H1 (cell line): ENCODE measurements at regions not wholly inside any gene's neighbourhood (a gene's known extent, or its start where the extent isn't known, plus 50 kb on each side); places are given as distances from the start of the nearest gene placed in this dataset.

Source experiments
- CTCF ChIA-PET: fragments of 300-600 bp; sonication (Branson Sonifier 250); formaldehyde crosslinking; loops from one replicate; lab custom pipeline; 2021; ENCODE audit not compliant: partially characterized antibody; lab: Charles Lee
- POLR2A ChIA-PET: fragments of 300-600 bp; sonication (Branson Sonifier 250); formaldehyde crosslinking; loops from one replicate; lab custom pipeline; 2021; ENCODE audit warnings: inconsistent platforms; ENCODE audit not compliant: partially characterized antibody; lab: Charles Lee
- DNase-seq, 2 experiments: peaks; one replicate each; pipeline versions ENCODE4 v3.0.0 to v3.0.0-alpha.2; 2010 to 2022; ENCODE audit warnings: low spot score in 2 of 2, low read depth in 1 of 2, mixed read lengths in 1 of 2
- FAIRE-seq: peaks from 2 replicates; lab custom pipeline; 2011; peaks lifted over from hg19 to GRCh38; lab: Jason Lieb, UNC
- H2AFZ ChIP-seq: 2 replicates; pipeline ENCODE4 v1.8.1; 2012; ENCODE audit warnings: low read length, inconsistent platforms
- H2AK5ac ChIP-seq: 2 replicates; pipeline ENCODE4 v1.6.1; 2013; ENCODE audit warnings: low read depth, low read length
- H2BK120ac ChIP-seq: replicated peaks from 2 replicates; pipeline ENCODE3; 2013; ENCODE audit warnings: low read depth, low read length, inconsistent platforms
- H2BK12ac ChIP-seq: 2 replicates; pipeline ENCODE4 v1.6.1; 2013; ENCODE audit warnings: low read depth, low read length
- H2BK15ac ChIP-seq: 2 replicates; pipeline ENCODE4 v1.6.1; 2013; ENCODE audit warnings: low read length
- H2BK20ac ChIP-seq: 2 replicates; pipeline ENCODE4 v1.6.1; 2013; ENCODE audit warnings: low read length
- H2BK5ac ChIP-seq: 2 replicates; pipeline ENCODE4 v1.6.1; 2013; ENCODE audit warnings: low read depth, low read length
- H3K14ac ChIP-seq: 2 replicates; pipeline ENCODE4 v1.6.1; 2013; ENCODE audit warnings: inconsistent platforms; ENCODE audit not compliant: insufficient read length
- H3K18ac ChIP-seq: 2 replicates; pipeline ENCODE4 v1.6.1; 2013; ENCODE audit warnings: low read length; ENCODE audit errors: extremely low read depth
- H3K23ac ChIP-seq: 2 replicates; pipeline ENCODE4 v1.6.1; 2013; ENCODE audit warnings: inconsistent platforms; ENCODE audit not compliant: insufficient read length
- H3K23me2 ChIP-seq: 2 replicates; pipeline ENCODE4 v1.6.1; 2013; ENCODE audit warnings: low read depth, low read length
- H3K27ac ChIP-seq: 2 replicates; pipeline ENCODE4 v1.6.1; 2011; ENCODE audit warnings: low read depth, low read length, inconsistent platforms
- H3K27me3 ChIP-seq, 4 experiments: replicated peaks in 1 of 4; 1 replicate in 1 of 4; 2 replicates in 3 of 4; pipeline versions ENCODE4 v1.6.1 to v1.8.1; 2011 to 2013; ENCODE audit warnings: low read length in 3 of 4, mild to moderate bottlenecking in 3 of 4, inconsistent platforms in 2 of 4, mixed read lengths in 2 of 4, moderate library complexity in 1 of 4; ENCODE audit not compliant: control insufficient read depth in 3 of 4, insufficient read depth in 3 of 4; ENCODE audit errors: extremely low read depth in 1 of 4
- H3K36me3 ChIP-seq, 4 experiments: 2 replicates each; pipeline versions ENCODE4 v1.6.1 to v1.8.1; 2011 to 2013; ENCODE audit warnings: mild to moderate bottlenecking in 4 of 4, low read length in 3 of 4, moderate library complexity in 2 of 4, control low read depth in 1 of 4, inconsistent platforms in 1 of 4; ENCODE audit not compliant: insufficient read depth in 4 of 4, control insufficient read depth in 2 of 4
- H3K4ac ChIP-seq: replicated peaks from 2 replicates; pipeline ENCODE3; 2013; ENCODE audit warnings: low read length, low read depth, mixed read lengths, inconsistent platforms; ENCODE audit not compliant: insufficient read length
- H3K4me1 ChIP-seq, 4 experiments: replicated peaks in 1 of 4; 1 replicate in 1 of 4; 2 replicates in 3 of 4; pipeline versions ENCODE4 v1.6.1 to v1.8.1; 2011 to 2013; ENCODE audit warnings: low read length in 3 of 4, inconsistent platforms in 2 of 4, mixed read lengths in 1 of 4; ENCODE audit not compliant: insufficient read depth in 4 of 4, control insufficient read depth in 3 of 4
- H3K4me2 ChIP-seq, 2 experiments: 2 replicates each; pipeline versions ENCODE4 v1.6.1 to v1.8.1; 2011 to 2013; ENCODE audit warnings: low read depth in 2 of 2, low read length in 2 of 2, control low read depth in 1 of 2, inconsistent platforms in 1 of 2, mild to moderate bottlenecking in 1 of 2; ENCODE audit not compliant: insufficient read depth in 1 of 2
- H3K4me3 ChIP-seq, 4 experiments: fragments of 200-600, 300-600 bp in 1 of 4; sonication (generic), shearing (Covaris generic), sonication (Bioruptor Twin) in 1 of 4; 2 replicates each; pipeline versions ENCODE4 v1.5.1 to v1.8.1; 2011 to 2016; ENCODE audit warnings: low read length in 4 of 4, low read depth in 3 of 4, control low read depth in 2 of 4, inconsistent platforms in 2 of 4, mild to moderate bottlenecking in 2 of 4, mixed read lengths in 1 of 4, moderate library complexity in 1 of 4; ENCODE audit not compliant: insufficient read depth in 2 of 4; ENCODE audit errors: extremely low read depth in 1 of 4
- H3K56ac ChIP-seq: replicated peaks from 2 replicates; pipeline ENCODE3; 2013; ENCODE audit warnings: low read depth, mild to moderate bottlenecking, mixed read lengths, low read length, inconsistent platforms; ENCODE audit not compliant: insufficient read length
- H3K79me1 ChIP-seq: 2 replicates; pipeline ENCODE4 v1.6.1; 2013; ENCODE audit warnings: low read depth, low read length, control low read depth
- H3K79me2 ChIP-seq, 2 experiments: 2 replicates each; pipeline versions ENCODE4 v1.6.1 to v1.8.1; 2012 to 2013; ENCODE audit warnings: low read length in 2 of 2, mild to moderate bottlenecking in 2 of 2, inconsistent platforms in 1 of 2; ENCODE audit not compliant: insufficient read depth in 2 of 2, control insufficient read depth in 1 of 2
- H3K9ac ChIP-seq, 4 experiments: replicated peaks in 1 of 4; 1 replicate in 1 of 4; 2 replicates in 3 of 4; pipeline versions ENCODE4 v1.6.1 to v1.8.1; 2011 to 2013; ENCODE audit warnings: low read depth in 3 of 4, low read length in 3 of 4, control low read depth in 2 of 4, mild to moderate bottlenecking in 2 of 4, moderate library complexity in 2 of 4, inconsistent platforms in 1 of 4; ENCODE audit errors: extremely low read depth in 1 of 4
- H3K9me3 ChIP-seq, 2 experiments: 2 replicates each; pipeline versions ENCODE4 v1.6.1 to v1.8.1; 2012 to 2013; ENCODE audit warnings: mild to moderate bottlenecking in 2 of 2, moderate library complexity in 2 of 2, control low read depth in 1 of 2, inconsistent platforms in 1 of 2, low read depth in 1 of 2, low read length in 1 of 2, mixed read lengths in 1 of 2; ENCODE audit not compliant: insufficient read depth in 2 of 2
- H4K20me1 ChIP-seq, 2 experiments: replicated peaks in 1 of 2; 2 replicates each; pipeline versions ENCODE3 to v1.8.1; 2011 to 2013; ENCODE audit warnings: inconsistent platforms in 2 of 2, low read length in 2 of 2, mild to moderate bottlenecking in 1 of 2; ENCODE audit not compliant: insufficient read depth in 2 of 2, control insufficient read depth in 1 of 2
- H4K5ac ChIP-seq: 2 replicates; pipeline ENCODE4 v1.6.1; 2013; ENCODE audit warnings: low read length, low read depth, mixed read lengths, inconsistent platforms; ENCODE audit not compliant: insufficient read length
- H4K8ac ChIP-seq: 2 replicates; pipeline ENCODE4 v1.8.0; 2013; ENCODE audit warnings: mild to moderate bottlenecking, moderate library complexity, low read length, inconsistent platforms; ENCODE audit not compliant: insufficient read depth; ENCODE audit errors: extremely low read depth
- H4K91ac ChIP-seq: replicated peaks from 2 replicates; pipeline ENCODE3; 2013; ENCODE audit warnings: low read length, mixed read lengths, inconsistent platforms; ENCODE audit not compliant: insufficient read length
- ASH2L ChIP-seq: fragments of 200-600, 300-600 bp; sonication (generic); IDR thresholded peaks from one replicate; pipeline ENCODE4 v1.7.1; 2017; ENCODE audit warnings: low read length
- BRCA1 ChIP-seq: IDR thresholded peaks from 2 replicates; pipeline ENCODE4 v1.6.1; 2012; ENCODE audit warnings: low read depth, low read length, improper control_type of control experiment
- CBX5 ChIP-seq: fragments of 300-800, 300-1000 bp; sonication (generic); IDR thresholded peaks from 2 replicates; pipeline ENCODE4 v1.7.1; 2016; ENCODE audit warnings: antibody characterized with exemption, low read length, low read depth
- E2F6 ChIP-seq: IDR thresholded peaks from 2 replicates; pipeline ENCODE4 v1.6.1; 2012; ENCODE audit warnings: inconsistent platforms
- HDAC6 ChIP-seq: IDR thresholded peaks from one replicate; pipeline ENCODE4 v1.7.1; 2012; ENCODE audit warnings: low read depth, mild to moderate bottlenecking, inconsistent platforms, low read length, moderate library complexity
- KDM1A ChIP-seq: fragments of 200-600, 300-600 bp; sonication (generic); IDR thresholded peaks from 2 replicates; pipeline ENCODE4 v1.7.1; 2016; ENCODE audit warnings: mild to moderate bottlenecking, low read length, borderline replicate concordance
- NANOG ChIP-seq: IDR thresholded peaks from 2 replicates; pipeline ENCODE4 v1.6.1; 2011; ENCODE audit warnings: low read length, low read depth, mild to moderate bottlenecking, inconsistent platforms; ENCODE audit not compliant: insufficient read depth, poor library complexity, severe bottlenecking
- NRF1 ChIP-seq: IDR thresholded peaks from 2 replicates; pipeline ENCODE4 v1.6.1; 2011; ENCODE audit warnings: mild to moderate bottlenecking, low read depth, low read length, improper control_type of control experiment
- SIN3A ChIP-seq, 2 experiments: IDR thresholded peaks in 1 of 2; conservative IDR thresholded peaks in 1 of 2; 2 replicates each; pipeline ENCODE4 v1.6.1; 2011 to 2012; ENCODE audit warnings: low read length in 2 of 2, improper control_type of control experiment in 1 of 2, low read depth in 1 of 2, mild to moderate bottlenecking in 1 of 2
- TAF1 ChIP-seq: IDR thresholded peaks from 2 replicates; pipeline ENCODE4 v1.6.1; 2011; ENCODE audit warnings: mild to moderate bottlenecking, low read depth, low read length
- USF2 ChIP-seq: IDR thresholded peaks from 2 replicates; pipeline ENCODE4 v1.6.1; 2011; ENCODE audit warnings: low read length, improper control_type of control experiment
- WGBS, 2 experiments: shearing (Covaris generic) in 1 of 2; methylation state at CpG; one replicate each; pipeline versions ENCODE4 v1.1.6 to v1.1.7; 2013 to 2015; ENCODE audit warnings: low lambda C conversion rate in 2 of 2, mixed read lengths in 2 of 2, inconsistent platforms in 1 of 2, low coverage in 1 of 2, missing lambda C conversion rate in 1 of 2; ENCODE audit not compliant: insufficient replicate concordance in 2 of 2, insufficient coverage in 1 of 2, insufficient read length in 1 of 2; ENCODE audit errors: extremely low coverage in 1 of 2, missing lambda C conversion rate in 1 of 2; 5-methylcytosine and 5-hydroxymethylcytosine counted together

DNA sequence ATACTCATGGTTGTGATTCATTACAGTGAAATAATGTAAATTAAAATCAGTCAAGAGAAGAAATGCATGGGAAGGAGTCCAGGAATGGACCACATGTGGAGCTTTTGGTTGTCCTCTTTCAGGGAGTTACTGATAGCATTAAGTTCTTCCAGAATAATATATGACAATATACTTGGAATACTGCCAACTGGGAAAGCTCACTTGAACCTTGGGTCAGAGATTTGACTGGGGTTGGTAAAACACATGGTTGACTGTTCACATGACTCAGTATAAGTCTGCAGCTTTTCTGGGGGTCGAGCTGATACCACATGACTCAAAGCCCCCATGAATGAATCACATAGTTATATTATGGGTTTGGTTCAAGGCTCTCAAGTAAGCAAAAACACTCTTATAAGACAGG is 1109.0 kb upstream of the CHAC2 start:
- H4K20me1 ChIP-seq, result peaks cover 0 to 1% of the 10 kb centered on the region in 2 experiments
- no peak overlapping the region for H2BK20ac ChIP-seq
- WGBS, 2 experiments, result 44% methylated on average over 1 of the region's 1 CpG; no CpG with 5 or more reads in 1 of the 2 experiments
- H3K4ac ChIP-seq, result no peak overlapping the region
- H3K27me3 ChIP-seq, result no peaks in the 10 kb centered on the region
- no peaks in the 10 kb centered on the region for H3K79me2 ChIP-seq
- H2AK5ac ChIP-seq, result no peak overlapping the region
- H3K4me3 ChIP-seq, result no peak overlapping the region
- H4K91ac ChIP-seq, result no peak overlapping the region
- no peak for FAIRE-seq
- no peak overlapping the region for H4K8ac ChIP-seq
- no peaks in the 10 kb centered on the region for H3K9me3 ChIP-seq
- no peak overlapping the region for H3K56ac ChIP-seq
- no peak overlapping the region for H3K18ac ChIP-seq
- H3K4me2 ChIP-seq, result no peak overlapping the region
- H4K5ac ChIP-seq, result no peak overlapping the region
- H3K27ac ChIP-seq, result no peak overlapping the region
- ChIA-PET POLR2A (no interaction called here), CTCF (interaction anchor here (1.4 kb wide), 1 partner anchor 32 kb away, joined by 4 read pairs; no protein-coding TSS in a partner anchor)
- no peak overlapping the region for H2BK120ac ChIP-seq
- no peaks in the 10 kb centered on the region for H3K4me1 ChIP-seq
- no peak overlapping the region for H2BK5ac ChIP-seq
- no peak for DNase-seq
- no peak overlapping the region for H3K9ac ChIP-seq
- no peak overlapping the region for H2AFZ ChIP-seq
- no peak overlapping the region for H3K23ac ChIP-seq
- H3K36me3 ChIP-seq, result no peaks in the 10 kb centered on the region
- H3K14ac ChIP-seq, result no peak overlapping the region
- no peak overlapping the region for H2BK12ac ChIP-seq
- no peaks in the 10 kb centered on the region; the same call in 1 of the 2 replicates for H3K23me2 ChIP-seq
- no peak overlapping the region for H2BK15ac ChIP-seq
- no peaks in the 10 kb centered on the region for H3K79me1 ChIP-seq
- TF ChIP-seq ASH2L (no peak), HDAC6 (no peak), TAF1 (no peak), KDM1A (no peak), NRF1 (no peak), SIN3A (conservative IDR thresholded peaks at IDR 0.05 in 1 of 2, IDR thresholded peaks at IDR 0.05 in 1 of 2; ENCODE audit: low read depth in 1 of 2, low read length in 2 of 2) (no peak), NANOG (no peak), USF2 (no peak), E2F6 (no peak), BRCA1 (no peak), CBX5 (no peak)
